SK-N-SH (cell line): ENCODE measurements at regions not wholly inside any gene's neighbourhood (a gene's known extent, or its start where the extent isn't known, plus 50 kb on each side); places are given as distances from the start of the nearest gene placed in this dataset.

Experiments
- CTCF ChIA-PET: fragments of 300-600, 350-600 bp; formaldehyde crosslinking; extraction: SDS; loops from one replicate; lab custom pipeline; 2021; lab: Yijun Ruan, JAX
- POLR2A ChIA-PET: fragments of 350-600 bp; sonication (Branson Sonifier 250); formaldehyde crosslinking; extraction: SDS; loops from one replicate; lab custom pipeline; 2020; ENCODE audit warnings: antibody characterized with exemption, inconsistent platforms; lab: Yijun Ruan, JAX
- DNase-seq: peaks from one replicate; pipeline ENCODE4 v3.0.0; 2012
- H2AFZ ChIP-seq: fragments of 200-600 bp; sonication (generic); 2 replicates; pipeline ENCODE4 v1.8.1; 2016; ENCODE audit warnings: antibody characterized with exemption, mild to moderate bottlenecking, low read depth
- H3F3A ChIP-seq: fragments of 200-600 bp; sonication (generic); replicated peaks from 2 replicates; pipeline ENCODE3; 2016; ENCODE audit warnings: antibody characterized with exemption, mild to moderate bottlenecking; ENCODE audit not compliant: insufficient read depth
- H3K27ac ChIP-seq, 2 experiments: fragments of 200-500 bp in 1 of 2; fragments of 200-600 bp in 1 of 2; sonication (Bioruptor generic) in 1 of 2; sonication (generic), shearing (Covaris generic) in 1 of 2; 2 replicates each; pipeline versions ENCODE4 v1.5.1 to v1.6.1; 2014 to 2016; ENCODE audit warnings: low read depth in 2 of 2, inconsistent platforms in 1 of 2, low read length in 1 of 2, mild to moderate bottlenecking in 1 of 2, mixed read lengths in 1 of 2
- H3K27me3 ChIP-seq: fragments of 200-600 bp; sonication (generic), shearing (Covaris generic); 2 replicates; pipeline ENCODE4 v1.6.1; 2016; ENCODE audit warnings: mixed run types; ENCODE audit not compliant: insufficient read depth
- H3K36me3 ChIP-seq, 2 experiments: fragments of 200-500 bp in 1 of 2; fragments of 200-600 bp in 1 of 2; sonication (Bioruptor generic) in 1 of 2; sonication (generic) in 1 of 2; replicated peaks in 1 of 2; 2 replicates each; pipeline versions ENCODE3 to v1.5.1; 2014 to 2016; ENCODE audit warnings: low read length in 1 of 2, mild to moderate bottlenecking in 1 of 2; ENCODE audit not compliant: insufficient read depth in 2 of 2, control insufficient read depth in 1 of 2
- H3K4me1 ChIP-seq, 2 experiments: fragments of 200-500 bp in 1 of 2; fragments of 200-600 bp in 1 of 2; sonication (Bioruptor generic) in 1 of 2; sonication (generic), shearing (Covaris generic) in 1 of 2; 2 replicates each; pipeline versions ENCODE4 v1.5.1 to v1.6.1; 2014 to 2016; ENCODE audit warnings: low read depth in 1 of 2, low read length in 1 of 2, mixed run types in 1 of 2; ENCODE audit not compliant: insufficient read depth in 2 of 2, control insufficient read depth in 1 of 2
- H3K4me2 ChIP-seq: fragments of 200-600 bp; sonication (generic), shearing (Covaris generic); 2 replicates; pipeline ENCODE4 v1.6.1; 2017; ENCODE audit warnings: mixed run types
- H3K4me3 ChIP-seq, 2 experiments: fragments of 200-500 bp in 1 of 2; fragments of 200-600 bp in 1 of 2; sonication (Bioruptor generic) in 1 of 2; sonication (generic), shearing (Covaris generic) in 1 of 2; 2 replicates each; pipeline versions ENCODE4 v1.5.1 to v1.8.1; 2014 to 2016; ENCODE audit warnings: low read depth in 2 of 2, inconsistent platforms in 1 of 2, low read length in 1 of 2, mild to moderate bottlenecking in 1 of 2, mixed read lengths in 1 of 2, moderate library complexity in 1 of 2
- H3K79me2 ChIP-seq: fragments of 200-600 bp; sonication (generic); 2 replicates; pipeline ENCODE4 v1.8.1; 2017; ENCODE audit warnings: mild to moderate bottlenecking; ENCODE audit not compliant: insufficient read depth
- H3K9ac ChIP-seq: fragments of 200-600 bp; sonication (generic); 2 replicates; pipeline ENCODE4 v1.6.1; 2017; ENCODE audit warnings: mixed run types
- H3K9me2 ChIP-seq: fragments of 200-600 bp; sonication (generic); 2 replicates; pipeline ENCODE4 v1.6.1; 2017; ENCODE audit warnings: mixed run types
- H3K9me3 ChIP-seq: fragments of 200-600 bp; sonication (generic); 2 replicates; pipeline ENCODE4 v1.6.1; 2017; ENCODE audit warnings: mixed run types, mild to moderate bottlenecking, moderate library complexity
- H4K20me1 ChIP-seq: fragments of 200-600 bp; sonication (generic); 2 replicates; pipeline ENCODE4 v1.6.1; 2017; ENCODE audit warnings: mild to moderate bottlenecking, mixed run types; ENCODE audit not compliant: insufficient read depth
- CHD2 ChIP-seq: fragments of 150-350 bp; IDR thresholded peaks from 2 replicates; pipeline ENCODE4 v1.6.1; 2018; ENCODE audit warnings: low read length; ENCODE audit not compliant: partially characterized antibody
- ELF1 ChIP-seq: IDR thresholded peaks from 2 replicates; pipeline ENCODE4 v1.4.0; 2012
- EP300 ChIP-seq, 2 experiments: IDR thresholded peaks; 2 replicates each; pipeline versions ENCODE4 v1.4.0 to v1.6.1; 2012; ENCODE audit warnings: borderline replicate concordance in 1 of 2, low read depth in 1 of 2, low read length in 1 of 2
- EZH2phosphoT487 ChIP-seq: fragments of 200-600 bp; sonication (generic); IDR thresholded peaks from 2 replicates; pipeline ENCODE4 v1.6.1; 2017; ENCODE audit warnings: low read depth, mixed run types, mild to moderate bottlenecking, antibody characterized with exemption, moderate library complexity, borderline replicate concordance
- FOSL2 ChIP-seq: IDR thresholded peaks from 2 replicates; pipeline ENCODE4 v1.4.0; 2012; ENCODE audit warnings: low read depth, mild to moderate bottlenecking, moderate library complexity, borderline replicate concordance
- FOXJ3 ChIP-seq: sonication (generic); formaldehyde crosslinking; IDR thresholded peaks from 2 replicates; pipeline ENCODE4 v1.5.1; 2020; ENCODE audit warnings: mild to moderate bottlenecking, missing genetic modification reagents
- FOXM1 ChIP-seq: IDR thresholded peaks from 2 replicates; pipeline ENCODE4 v1.4.0; 2012; ENCODE audit warnings: low read depth, mild to moderate bottlenecking
- GABPA ChIP-seq: IDR thresholded peaks from 2 replicates; pipeline ENCODE4 v1.4.0; 2012; ENCODE audit warnings: low read depth, mild to moderate bottlenecking
- IRF3 ChIP-seq: fragments of 150-350 bp; IDR thresholded peaks from 2 replicates; pipeline ENCODE4 v1.6.1; 2016; ENCODE audit warnings: mild to moderate bottlenecking, low read depth, low read length
- JUND ChIP-seq: IDR thresholded peaks from 2 replicates; pipeline ENCODE4 v1.4.0; 2012
- MAX ChIP-seq: IDR thresholded peaks from 2 replicates; pipeline ENCODE4 v1.4.0; 2012; ENCODE audit warnings: low read depth
- MEF2A ChIP-seq: IDR thresholded peaks from 2 replicates; pipeline ENCODE4 v1.4.0; 2012; ENCODE audit warnings: low read depth, borderline replicate concordance
- RCOR1 ChIP-seq: fragments of 150-350 bp; IDR thresholded peaks from 2 replicates; pipeline ENCODE4 v1.6.1; 2017; ENCODE audit warnings: antibody characterized with exemption, low read length
- RFX5 ChIP-seq: IDR thresholded peaks from 2 replicates; pipeline ENCODE4 v1.6.1; 2012; ENCODE audit warnings: mild to moderate bottlenecking, improper control_type of control experiment, low read length
- TCF12 ChIP-seq: IDR thresholded peaks from 2 replicates; pipeline ENCODE4 v1.4.0; 2012
- USF2 ChIP-seq: fragments of 150-350 bp; IDR thresholded peaks from 2 replicates; pipeline ENCODE4 v1.6.1; 2017; ENCODE audit warnings: antibody characterized with exemption, low read length, low read depth, borderline replicate concordance
- YY1 ChIP-seq: IDR thresholded peaks from 2 replicates; pipeline ENCODE4 v1.4.0; 2012; ENCODE audit warnings: low read depth, mild to moderate bottlenecking
- WGBS: methylation state at CpG from one replicate; pipeline ENCODE4 v1.1.6; 2017; ENCODE audit warnings: low lambda C conversion rate; 5-methylcytosine and 5-hydroxymethylcytosine counted together
- TF ChIP-seq, protein P1 (sequence below): IDR thresholded peaks from 2 replicates; pipeline ENCODE4 v1.6.1; 2012; ENCODE audit warnings: mild to moderate bottlenecking, low read depth, low read length, moderate library complexity
- TF ChIP-seq, protein P2 (sequence below): IDR thresholded peaks from 2 replicates; pipeline ENCODE4; 2012
- TF ChIP-seq, protein P3 (sequence below): IDR thresholded peaks from 2 replicates; pipeline ENCODE4 v1.4.0; 2012; ENCODE audit warnings: low read depth, borderline replicate concordance

DNA sequence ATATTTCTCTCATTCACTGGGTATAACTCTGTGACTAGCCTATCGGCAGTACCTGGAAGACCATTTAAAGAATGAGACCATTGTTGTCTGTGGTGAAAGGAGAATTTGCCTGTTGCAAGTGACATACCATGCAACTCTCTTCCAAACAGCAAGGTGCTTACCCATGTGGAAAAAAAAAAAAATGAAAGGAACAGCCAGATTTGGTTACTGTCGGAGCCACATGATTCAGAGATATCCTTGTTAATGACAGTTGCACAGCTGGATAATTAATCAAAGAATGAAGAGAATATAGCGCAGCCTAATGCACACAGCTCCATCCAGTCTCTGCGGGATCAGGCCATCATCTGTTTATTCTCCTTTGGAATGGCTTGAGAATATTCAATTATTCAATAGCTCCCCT is 141.8 kb downstream of the HRH4 start:
- 67% methylated on average over 4 of the region's 4 CpGs for WGBS

GRCh38 chr18:24603151-24603550 is 142.7 kb downstream of the HRH4 start:
- no peaks in the 10 kb centered on the region for H3K36me3 ChIP-seq
- H2AFZ ChIP-seq = no peak overlapping the region
- H3K27ac ChIP-seq = no peak overlapping the region
- ChIA-PET POLR2A (no interaction called here), CTCF (interaction anchor here (1.3 to 8.6 kb wide), 2 partner anchors 69 to 123 kb away, joined by 6 to 77 read pairs; no protein-coding TSS in a partner anchor)
- H3K79me2 ChIP-seq = no peaks in the 10 kb centered on the region
- no peaks in the 10 kb centered on the region for H3K9me3 ChIP-seq
- no peaks in the 10 kb centered on the region for H3K4me1 ChIP-seq
- 47% methylated on average over 3 of the region's 3 CpGs for WGBS
- no peaks in the 10 kb centered on the region for H4K20me1 ChIP-seq
- H3F3A ChIP-seq = no peaks in the 10 kb centered on the region
- H3K9ac ChIP-seq = no peak overlapping the region
- DNase-seq = no peak
- no peaks in the 10 kb centered on the region for H3K9me2 ChIP-seq
- no peak overlapping the region for H3K4me3 ChIP-seq
- TF ChIP-seq RCOR1 = no peak
- TF ChIP-seq EZH2phosphoT487 = no peak
- TF ChIP-seq FOXM1 = no peak
- no peak for TF ChIP-seq ELF1
- TF ChIP-seq, protein P1, sequence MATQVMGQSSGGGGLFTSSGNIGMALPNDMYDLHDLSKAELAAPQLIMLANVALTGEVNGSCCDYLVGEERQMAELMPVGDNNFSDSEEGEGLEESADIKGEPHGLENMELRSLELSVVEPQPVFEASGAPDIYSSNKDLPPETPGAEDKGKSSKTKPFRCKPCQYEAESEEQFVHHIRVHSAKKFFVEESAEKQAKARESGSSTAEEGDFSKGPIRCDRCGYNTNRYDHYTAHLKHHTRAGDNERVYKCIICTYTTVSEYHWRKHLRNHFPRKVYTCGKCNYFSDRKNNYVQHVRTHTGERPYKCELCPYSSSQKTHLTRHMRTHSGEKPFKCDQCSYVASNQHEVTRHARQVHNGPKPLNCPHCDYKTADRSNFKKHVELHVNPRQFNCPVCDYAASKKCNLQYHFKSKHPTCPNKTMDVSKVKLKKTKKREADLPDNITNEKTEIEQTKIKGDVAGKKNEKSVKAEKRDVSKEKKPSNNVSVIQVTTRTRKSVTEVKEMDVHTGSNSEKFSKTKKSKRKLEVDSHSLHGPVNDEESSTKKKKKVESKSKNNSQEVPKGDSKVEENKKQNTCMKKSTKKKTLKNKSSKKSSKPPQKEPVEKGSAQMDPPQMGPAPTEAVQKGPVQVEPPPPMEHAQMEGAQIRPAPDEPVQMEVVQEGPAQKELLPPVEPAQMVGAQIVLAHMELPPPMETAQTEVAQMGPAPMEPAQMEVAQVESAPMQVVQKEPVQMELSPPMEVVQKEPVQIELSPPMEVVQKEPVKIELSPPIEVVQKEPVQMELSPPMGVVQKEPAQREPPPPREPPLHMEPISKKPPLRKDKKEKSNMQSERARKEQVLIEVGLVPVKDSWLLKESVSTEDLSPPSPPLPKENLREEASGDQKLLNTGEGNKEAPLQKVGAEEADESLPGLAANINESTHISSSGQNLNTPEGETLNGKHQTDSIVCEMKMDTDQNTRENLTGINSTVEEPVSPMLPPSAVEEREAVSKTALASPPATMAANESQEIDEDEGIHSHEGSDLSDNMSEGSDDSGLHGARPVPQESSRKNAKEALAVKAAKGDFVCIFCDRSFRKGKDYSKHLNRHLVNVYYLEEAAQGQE = no peak
- TF ChIP-seq GABPA = no peak
- no peak for TF ChIP-seq MAX
- TF ChIP-seq MEF2A = no peak
- TF ChIP-seq TCF12 = no peak
- TF ChIP-seq USF2 = no peak
- no peak for TF ChIP-seq RFX5
- TF ChIP-seq FOSL2 = no peak
- no peak for TF ChIP-seq IRF3
- TF ChIP-seq, protein P2, sequence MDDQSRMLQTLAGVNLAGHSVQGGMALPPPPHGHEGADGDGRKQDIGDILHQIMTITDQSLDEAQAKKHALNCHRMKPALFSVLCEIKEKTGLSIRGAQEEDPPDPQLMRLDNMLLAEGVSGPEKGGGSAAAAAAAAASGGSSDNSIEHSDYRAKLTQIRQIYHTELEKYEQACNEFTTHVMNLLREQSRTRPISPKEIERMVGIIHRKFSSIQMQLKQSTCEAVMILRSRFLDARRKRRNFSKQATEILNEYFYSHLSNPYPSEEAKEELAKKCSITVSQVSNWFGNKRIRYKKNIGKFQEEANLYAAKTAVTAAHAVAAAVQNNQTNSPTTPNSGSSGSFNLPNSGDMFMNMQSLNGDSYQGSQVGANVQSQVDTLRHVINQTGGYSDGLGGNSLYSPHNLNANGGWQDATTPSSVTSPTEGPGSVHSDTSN = no peak
- no peak for TF ChIP-seq EP300 (IDR thresholded peaks at IDR 0.05; ENCODE audit: borderline replicate concordance in 1 of 2, low read depth in 1 of 2, low read length in 1 of 2)
- TF ChIP-seq CHD2 = no peak
- TF ChIP-seq JUND = no peak
- no peak for TF ChIP-seq YY1
- TF ChIP-seq, all 33 proteins: peak for 0
- Histone ChIP-seq H3K27me3 (no peaks in the 10 kb centered on the region), H3K4me2 (no peak overlapping the region)

More for the DNA sequence above, 141.8 kb downstream of the HRH4 start:
- no peak overlapping the region for H2AFZ ChIP-seq
- H3K9me2 ChIP-seq = no peaks in the 10 kb centered on the region
- CTCF ChIA-PET = interaction anchor here (0.8 to 10.0 kb wide), 9 partner anchors 23 to 127 kb away, joined by 3 to 151 read pairs (median 4); no protein-coding TSS in a partner anchor
- TF ChIP-seq, protein P3, sequence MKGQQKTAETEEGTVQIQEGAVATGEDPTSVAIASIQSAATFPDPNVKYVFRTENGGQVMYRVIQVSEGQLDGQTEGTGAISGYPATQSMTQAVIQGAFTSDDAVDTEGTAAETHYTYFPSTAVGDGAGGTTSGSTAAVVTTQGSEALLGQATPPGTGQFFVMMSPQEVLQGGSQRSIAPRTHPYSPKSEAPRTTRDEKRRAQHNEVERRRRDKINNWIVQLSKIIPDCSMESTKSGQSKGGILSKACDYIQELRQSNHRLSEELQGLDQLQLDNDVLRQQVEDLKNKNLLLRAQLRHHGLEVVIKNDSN = no peak
- TF ChIP-seq FOXJ3 (CRISPR knock-in tag) (no peak), TCF12 (no peak)
- no peak for DNase-seq
- H3K4me3 ChIP-seq = no peak overlapping the region
- H3K27ac ChIP-seq = no peak overlapping the region
- no peaks in the 10 kb centered on the region for H4K20me1 ChIP-seq
- H3K9me3 ChIP-seq = no peaks in the 10 kb centered on the region
- H3F3A ChIP-seq = no peaks in the 10 kb centered on the region
- H3K36me3 ChIP-seq = no peaks in the 10 kb centered on the region
- H3K9ac ChIP-seq = no peak overlapping the region
- H3K79me2 ChIP-seq = no peaks in the 10 kb centered on the region
- H3K27me3 ChIP-seq = no peaks in the 10 kb centered on the region
- POLR2A ChIA-PET = interaction anchor here (1.4 kb wide), 1 partner anchor 70 kb away, joined by 5 read pairs; no protein-coding TSS in a partner anchor
- no peak overlapping the region for H3K4me2 ChIP-seq
- H3K4me1 ChIP-seq = no peaks in the 10 kb centered on the region
